Ramos (cell line): ENCODE measurements at regions not wholly inside any gene's neighbourhood (a gene's known extent, or its start where the extent isn't known, plus 50 kb on each side); places are given as distances from the start of the nearest gene placed in this dataset.
"Not testable (repeated sequence)": the region's sequence is repeated elsewhere in the genome, so short reads cannot be mapped to it uniquely, and the experiment has no call there.

Source experiments
- in situ Hi-C: fragments of 300-500 bp; cut with MboI; formaldehyde crosslinking; loops from one replicate; pipeline ENCODE4 v1.14.3; 2022; ENCODE audit warnings: low sequenced_read_pairs; ENCODE audit not compliant: unreplicated experiment

- in situ Hi-C loops = no loop called here
These were observed 859.6 kb downstream of the LTN1 start for GRCh38 chr21:28133116-28133515.

GRCh38 chr21:28132713-28133112 is 860.0 kb downstream of the LTN1 start:
- in situ Hi-C loops = no loop called here

GRCh38 chr21:28127175-28127785 is 865.4 kb downstream of the LTN1 start:
- in situ Hi-C loops = no loop called here

GRCh38 chr21:28126521-28127174 is 866.0 kb downstream of the LTN1 start:
- in situ Hi-C loops = no loop called here

GRCh38 chr21:28124541-28124940 is 868.1 kb downstream of the LTN1 start:
- in situ Hi-C loops = no loop called here

- in situ Hi-C loops = no loop called here
These were observed 874.1 kb downstream of the LTN1 start for GRCh38 chr21:28118570-28118969.

GRCh38 chr21:28114986-28115385 is 877.7 kb downstream of the LTN1 start:
- in situ Hi-C loops = not testable (repeated sequence)

- in situ Hi-C loops = no loop called here
These were observed 879.0 kb downstream of the LTN1 start for GRCh38 chr21:28113718-28114117.

- in situ Hi-C loops = no loop called here
These were observed 880.2 kb downstream of the LTN1 start for GRCh38 chr21:28112511-28112910.

GRCh38 chr21:28111151-28111619 is 881.5 kb downstream of the LTN1 start:
- in situ Hi-C loops = no loop called here

GRCh38 chr21:28110716-28111115 is 882.0 kb downstream of the LTN1 start:
- in situ Hi-C loops = no loop called here

GRCh38 chr21:28110074-28110473 is 882.6 kb downstream of the LTN1 start:
- in situ Hi-C loops = no loop called here

- in situ Hi-C loops = no loop called here
These were observed 886.2 kb downstream of the LTN1 start for GRCh38 chr21:28106370-28106890.

GRCh38 chr21:28104346-28104745 is 888.3 kb downstream of the LTN1 start:
- in situ Hi-C loops = no loop called here

- in situ Hi-C loops = no loop called here
These were observed 892.3 kb downstream of the LTN1 start for GRCh38 chr21:28100366-28100765.

- in situ Hi-C loops = no loop called here
These were observed 893.5 kb downstream of the LTN1 start for GRCh38 chr21:28099001-28099705.

GRCh38 chr21:28091466-28091865 is 901.2 kb downstream of the LTN1 start:
- in situ Hi-C loops = no loop called here

- in situ Hi-C loops = no loop called here
These were observed 902.1 kb downstream of the LTN1 start for GRCh38 chr21:28090546-28090945.

- in situ Hi-C loops = no loop called here
These were observed 902.9 kb downstream of the LTN1 start for GRCh38 chr21:28089599-28090441.

GRCh38 chr21:28086861-28087581 is 905.7 kb downstream of the LTN1 start:
- in situ Hi-C loops = no loop called here
